GM12874 (cell line): ENCODE measurements at regions not wholly inside any gene's neighbourhood (a gene's known extent, or its start where the extent isn't known, plus 50 kb on each side); places are given as distances from the start of the nearest gene placed in this dataset.

ENCODE experiments used
- TF ChIP-seq, protein P1 (sequence below): IDR thresholded peaks from 2 replicates; pipeline ENCODE4 v1.5.1; 2011; ENCODE audit warnings: low read depth, mild to moderate bottlenecking, control low read depth, low read length, moderate library complexity; ENCODE audit not compliant: insufficient read depth

DNA sequence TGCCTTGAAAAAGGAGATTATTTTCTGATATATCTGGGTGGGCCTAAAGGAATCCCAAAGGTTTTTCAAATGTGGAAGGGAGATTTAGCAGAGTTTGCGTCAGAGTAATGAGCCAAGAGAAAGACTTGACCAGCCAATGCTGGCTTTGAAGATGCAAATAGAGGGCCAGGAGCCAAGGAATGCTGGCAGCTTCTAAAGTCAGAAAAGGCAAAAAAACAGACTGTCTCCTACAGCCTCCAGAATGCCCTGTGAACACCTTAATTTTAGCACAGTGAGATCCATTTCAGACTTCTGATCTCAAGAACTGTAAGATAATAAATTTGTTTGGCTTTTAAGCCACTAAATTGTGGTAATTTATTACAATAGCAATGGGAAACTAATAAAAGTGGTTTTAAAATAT lies 122.6 kb upstream of the FREM1 start:
- TF ChIP-seq, protein P1, sequence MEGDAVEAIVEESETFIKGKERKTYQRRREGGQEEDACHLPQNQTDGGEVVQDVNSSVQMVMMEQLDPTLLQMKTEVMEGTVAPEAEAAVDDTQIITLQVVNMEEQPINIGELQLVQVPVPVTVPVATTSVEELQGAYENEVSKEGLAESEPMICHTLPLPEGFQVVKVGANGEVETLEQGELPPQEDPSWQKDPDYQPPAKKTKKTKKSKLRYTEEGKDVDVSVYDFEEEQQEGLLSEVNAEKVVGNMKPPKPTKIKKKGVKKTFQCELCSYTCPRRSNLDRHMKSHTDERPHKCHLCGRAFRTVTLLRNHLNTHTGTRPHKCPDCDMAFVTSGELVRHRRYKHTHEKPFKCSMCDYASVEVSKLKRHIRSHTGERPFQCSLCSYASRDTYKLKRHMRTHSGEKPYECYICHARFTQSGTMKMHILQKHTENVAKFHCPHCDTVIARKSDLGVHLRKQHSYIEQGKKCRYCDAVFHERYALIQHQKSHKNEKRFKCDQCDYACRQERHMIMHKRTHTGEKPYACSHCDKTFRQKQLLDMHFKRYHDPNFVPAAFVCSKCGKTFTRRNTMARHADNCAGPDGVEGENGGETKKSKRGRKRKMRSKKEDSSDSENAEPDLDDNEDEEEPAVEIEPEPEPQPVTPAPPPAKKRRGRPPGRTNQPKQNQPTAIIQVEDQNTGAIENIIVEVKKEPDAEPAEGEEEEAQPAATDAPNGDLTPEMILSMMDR: no peak

DNA sequence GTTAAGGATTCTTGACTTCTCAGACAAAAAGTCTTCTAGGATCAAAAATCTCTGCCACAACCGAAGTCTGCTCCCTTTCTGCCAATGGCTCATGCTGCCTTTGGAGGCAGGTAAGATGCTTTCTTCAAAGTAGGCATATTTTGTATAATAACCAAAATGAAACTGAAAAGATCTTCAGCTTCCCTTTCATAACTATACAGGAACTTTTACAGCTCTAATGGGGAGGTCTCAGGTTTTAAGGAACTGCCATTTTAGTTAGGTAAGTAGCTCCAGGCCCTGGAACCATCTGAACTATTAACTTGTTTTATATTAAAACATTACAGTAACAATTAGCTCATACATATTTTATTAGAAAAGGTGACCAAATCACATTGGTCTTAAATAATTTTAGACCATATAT lies 110.9 kb upstream of the FREM1 start:
- TF ChIP-seq, protein P1: no peak

DNA sequence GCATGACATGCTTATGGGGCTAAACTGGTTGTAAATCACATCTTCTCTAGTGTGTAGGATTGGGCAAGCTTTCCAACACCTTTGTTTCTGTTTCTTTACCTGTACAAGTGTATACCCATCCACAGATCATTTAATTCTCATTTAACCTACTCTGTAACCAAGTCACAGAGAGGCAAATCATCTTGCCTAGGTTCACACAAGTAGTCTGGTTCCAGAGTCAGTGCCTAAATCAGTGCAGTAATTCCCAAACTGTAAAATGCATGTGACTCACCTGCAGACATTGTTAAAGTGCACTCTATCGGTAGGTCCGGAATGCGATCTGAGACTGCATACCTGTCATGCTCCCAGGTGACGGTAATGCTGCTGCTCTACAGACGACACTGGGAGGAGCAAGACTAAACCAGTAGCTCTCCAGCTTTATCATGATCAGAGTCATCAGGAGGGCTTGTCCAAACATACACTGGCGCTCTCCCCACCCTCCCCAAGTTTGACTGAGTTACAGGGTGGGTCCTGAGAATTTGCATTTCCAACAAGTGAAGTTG lies 107.9 kb upstream of the FREM1 start:
- TF ChIP-seq, protein P1: no peak

DNA sequence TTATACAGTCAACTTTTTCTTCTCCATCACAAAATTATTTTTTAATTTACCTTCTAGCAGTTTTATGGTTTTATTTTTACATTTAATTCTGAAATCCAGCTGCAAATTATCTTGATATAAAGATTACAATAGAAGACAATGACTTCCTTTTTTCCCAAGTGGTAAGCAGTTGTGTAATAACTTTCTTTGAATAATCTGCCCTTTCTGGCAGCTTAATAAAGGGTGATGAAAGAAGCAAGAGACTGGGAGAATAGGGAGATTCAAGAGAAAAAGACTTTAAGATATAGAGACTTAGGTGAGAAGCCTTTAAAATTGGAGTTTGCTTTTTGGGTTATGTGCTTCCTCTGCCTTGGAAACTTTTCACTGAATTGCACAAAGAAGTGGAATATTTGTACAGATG lies 100.4 kb upstream of the FREM1 start:
- TF ChIP-seq, protein P1: no peak

DNA sequence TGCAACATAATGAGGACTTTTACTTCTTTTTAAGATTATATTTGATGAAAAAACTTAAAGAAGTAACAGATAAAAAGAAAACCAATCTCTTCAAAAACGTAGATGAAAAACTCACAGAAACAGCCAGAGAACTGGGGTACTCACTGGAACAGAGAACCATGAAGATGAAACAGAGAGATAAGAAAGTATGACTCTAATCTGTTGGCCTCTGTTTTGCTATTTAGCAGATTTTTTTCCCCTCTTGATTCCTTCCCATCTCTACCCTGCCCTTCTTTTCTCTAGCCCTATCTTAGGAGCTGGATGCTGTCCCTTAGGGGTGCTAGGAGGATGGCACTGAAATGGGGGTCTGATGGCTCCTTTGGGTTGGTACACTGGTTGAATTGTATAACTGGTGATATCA lies 97.5 kb upstream of the FREM1 start:
- TF ChIP-seq, protein P1: no peak

DNA sequence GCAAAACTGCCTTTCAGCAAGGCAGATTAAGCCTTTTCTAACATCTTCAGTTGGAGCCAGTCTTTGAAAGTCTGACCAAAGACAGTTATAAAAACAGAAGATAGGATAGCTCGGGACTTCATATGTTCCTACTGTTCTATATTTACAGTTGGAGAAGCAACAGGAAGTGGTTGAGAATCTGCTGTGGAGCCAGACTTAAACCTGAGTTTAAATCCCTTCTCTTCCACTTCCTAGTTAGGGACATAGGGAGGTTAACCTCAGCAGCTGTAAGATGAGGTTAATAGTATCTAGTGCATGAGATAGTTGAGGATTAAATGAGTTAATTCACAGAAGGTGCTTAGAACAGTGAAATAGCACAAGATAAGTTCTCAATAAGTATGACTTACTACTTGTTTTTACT lies 84.5 kb upstream of the FREM1 start:
- TF ChIP-seq, protein P1: no peak

DNA sequence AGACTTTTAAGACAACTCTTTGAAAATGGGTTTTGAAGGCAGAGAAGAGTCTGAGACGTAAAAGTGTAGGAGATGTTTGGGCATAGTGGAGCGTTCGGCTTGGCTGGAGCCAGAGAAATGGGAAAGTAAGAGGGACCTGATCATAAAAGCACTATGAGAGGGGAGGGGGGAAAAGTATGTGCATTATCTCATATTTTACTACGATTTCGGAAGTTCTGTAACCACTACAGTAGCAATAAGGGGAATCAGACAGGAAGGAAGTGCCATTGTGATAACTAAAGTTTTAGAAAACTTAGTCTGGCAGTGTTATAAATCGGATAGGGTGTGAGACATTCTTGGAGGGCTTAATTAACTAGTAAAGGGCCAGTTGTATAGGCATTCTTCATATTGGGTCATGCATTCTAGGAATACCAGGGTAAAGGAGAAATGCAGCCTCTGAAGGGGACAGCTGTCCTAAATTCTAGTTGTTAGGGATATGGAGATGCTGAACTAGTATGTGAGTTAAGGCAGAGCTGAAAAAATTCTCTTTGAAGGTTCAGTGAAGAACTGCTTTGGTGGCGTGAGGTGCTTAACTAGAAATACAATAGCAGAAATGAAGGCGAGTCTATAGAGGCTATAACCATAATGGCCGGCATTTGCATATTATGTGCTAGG lies 83.8 kb upstream of the FREM1 start:
- TF ChIP-seq, protein P1: no peak
